HTR-8/SVneo (cell line): ENCODE measurements at regions not wholly inside any gene's neighbourhood (a gene's known extent, or its start where the extent isn't known, plus 50 kb on each side); places are given as distances from the start of the nearest gene placed in this dataset.
A peak's percentile ranks its signal among the peaks of the same experiment; 100 is the strongest.

ENCODE experiments used
- DNase-seq: peaks from one replicate; pipeline ENCODE4 v3.0.0; 2011; ENCODE audit warnings: low spot score, mixed read lengths; ENCODE audit not compliant: insufficient read length
- FAIRE-seq: peaks from 2 replicates; lab custom pipeline; 2011; peaks lifted over from hg19 to GRCh38; lab: Jason Lieb, UNC

GRCh38 chr12:67452119-67452805, 183.1 kb downstream of the CAND1 start:
- FAIRE-seq (no peak), DNase-seq (no peak)

GRCh38 chr12:67453191-67453590, 184.0 kb downstream of the CAND1 start:
- FAIRE-seq (no peak), DNase-seq (no peak)

GRCh38 chr12:67455236-67455635, 186.1 kb downstream of the CAND1 start:
- no peak for FAIRE-seq
- no peak for DNase-seq

GRCh38 chr12:67456431-67456901, 187.3 kb downstream of the CAND1 start:
- DNase-seq: no peak
- FAIRE-seq: no peak

- DNase-seq: no peak
- no peak for FAIRE-seq
Measured at GRCh38 chr12:67457136-67457535, 188.0 kb downstream of the CAND1 start.

GRCh38 chr12:67457778-67458665, 188.9 kb downstream of the CAND1 start:
- no peak for DNase-seq
- FAIRE-seq: no peak

GRCh38 chr12:67459173-67459572, 189.4 kb upstream of the DYRK2 start:
- no peak for DNase-seq
- no peak for FAIRE-seq

- DNase-seq: no peak
- no peak for FAIRE-seq
Measured at GRCh38 chr12:67459578-67459977, 189.0 kb upstream of the DYRK2 start.

GRCh38 chr12:67460388-67460787, 188.2 kb upstream of the DYRK2 start:
- FAIRE-seq: no peak
- no peak for DNase-seq

GRCh38 chr12:67468549-67469245, 179.8 kb upstream of the DYRK2 start:
- FAIRE-seq: no peak
- DNase-seq: no peak

- DNase-seq: no peak
- no peak for FAIRE-seq
Measured at GRCh38 chr12:67469666-67470065, 178.9 kb upstream of the DYRK2 start.

- no peak for DNase-seq
Measured at GRCh38 chr12:67471810-67472209, 176.7 kb upstream of the DYRK2 start.

GRCh38 chr12:67472539-67472938, 176.0 kb upstream of the DYRK2 start:
- FAIRE-seq: no peak
- no peak for DNase-seq

More at GRCh38 chr12:67471810-67472209, 176.7 kb upstream of the DYRK2 start:
- no peak for FAIRE-seq

GRCh38 chr12:67474934-67475620, 173.5 kb upstream of the DYRK2 start:
- FAIRE-seq: no peak
- no peak for DNase-seq

- no peak for FAIRE-seq
- DNase-seq: no peak
Measured at GRCh38 chr12:67475725-67476124, 172.8 kb upstream of the DYRK2 start.

- DNase-seq: no peak
- no peak for FAIRE-seq
Measured at GRCh38 chr12:67477681-67478265, 170.8 kb upstream of the DYRK2 start.

GRCh38 chr12:67482751-67483661, 165.5 kb upstream of the DYRK2 start:
- no peak for FAIRE-seq
- peak; percentile 8 for DNase-seq

- no peak for DNase-seq
- FAIRE-seq: no peak
Measured at GRCh38 chr12:67483871-67484554, 164.5 kb upstream of the DYRK2 start.
